Keratinocyte (primary cell): ENCODE measurements at regions not wholly inside any gene's neighbourhood (a gene's known extent, or its start where the extent isn't known, plus 50 kb on each side); places are given as distances from the start of the nearest gene placed in this dataset.

ENCODE experiments used
- DNase-seq: peaks from one replicate; pipeline ENCODE4 v3.0.0-alpha.2; 2011; ENCODE audit warnings: low read depth, missing footprints, low spot score
- FAIRE-seq: peaks from 2 replicates; lab custom pipeline; 2011; peaks lifted over from hg19 to GRCh38; lab: Jason Lieb, UNC
- H2AFZ ChIP-seq: 2 replicates; pipeline ENCODE4 v1.6.0; 2012; ENCODE audit warnings: low read length, control low read depth, inconsistent platforms; ENCODE audit not compliant: control insufficient read depth
- H3K27ac ChIP-seq: 2 replicates; pipeline ENCODE4 v1.5.1; 2011; ENCODE audit warnings: low read length; ENCODE audit not compliant: control insufficient read depth, insufficient read depth
- H3K27me3 ChIP-seq: 3 replicates; pipeline ENCODE4 v1.6.0; 2011; ENCODE audit warnings: low read length; ENCODE audit not compliant: control insufficient read depth, insufficient read depth; ENCODE audit errors: extremely low read depth
- H3K36me3 ChIP-seq, 2 experiments: 2 replicates in 1 of 2; 3 replicates in 1 of 2; pipeline ENCODE4 v1.5.1; 2011; ENCODE audit warnings: low read length in 2 of 2, mild to moderate bottlenecking in 1 of 2; ENCODE audit not compliant: control insufficient read depth in 2 of 2, insufficient read depth in 2 of 2; ENCODE audit errors: extremely low read depth in 1 of 2
- H3K4me1 ChIP-seq: 3 replicates; pipeline ENCODE4 v1.5.1; 2011; ENCODE audit warnings: low read length; ENCODE audit not compliant: control insufficient read depth, insufficient read depth; ENCODE audit errors: extremely low read depth
- H3K4me2 ChIP-seq: 3 replicates; pipeline ENCODE4 v1.6.0; 2011; ENCODE audit warnings: low read depth, low read length; ENCODE audit not compliant: control insufficient read depth, insufficient read depth; ENCODE audit errors: extremely low read depth
- H3K4me3 ChIP-seq, 3 experiments: fragments of 200-600 bp in 1 of 3; sonication (generic) in 1 of 3; 2 replicates in 2 of 3; 3 replicates in 1 of 3; pipeline ENCODE4 v1.5.1; 2011 to 2016; ENCODE audit warnings: low read length in 3 of 3, mild to moderate bottlenecking in 3 of 3, control low read depth in 2 of 3, inconsistent platforms in 1 of 3, low read depth in 1 of 3, mixed read lengths in 1 of 3, mixed run types in 1 of 3, moderate library complexity in 1 of 3; ENCODE audit not compliant: control insufficient read depth in 2 of 3, insufficient read depth in 2 of 3; ENCODE audit errors: extremely low read depth in 1 of 3
- H3K79me2 ChIP-seq: 2 replicates; pipeline ENCODE4 v1.6.0; 2012; ENCODE audit warnings: low read length; ENCODE audit not compliant: control insufficient read depth, insufficient read depth
- H3K9ac ChIP-seq: 3 replicates; pipeline ENCODE4 v1.6.0; 2011; ENCODE audit warnings: low read length; ENCODE audit not compliant: control insufficient read depth, insufficient read depth; ENCODE audit errors: extremely low read depth
- H3K9me1 ChIP-seq: 3 replicates; pipeline ENCODE4 v1.6.0; 2011; ENCODE audit warnings: low read length; ENCODE audit not compliant: control insufficient read depth, insufficient read depth; ENCODE audit errors: extremely low read depth
- H3K9me3 ChIP-seq: 2 replicates; pipeline ENCODE4 v1.5.1; 2012; ENCODE audit warnings: low read depth, low read length; ENCODE audit not compliant: control insufficient read depth
- H4K20me1 ChIP-seq: 3 replicates; pipeline ENCODE4 v1.6.0; 2011; ENCODE audit warnings: low read length; ENCODE audit not compliant: control insufficient read depth, insufficient read depth; ENCODE audit errors: extremely low read depth
- CTCF ChIP-seq, 3 experiments: IDR thresholded peaks in 1 of 3; conservative IDR thresholded peaks in 1 of 3; optimal IDR thresholded peaks in 1 of 3; 2 replicates in 2 of 3; 3 replicates in 1 of 3; pipeline versions ENCODE3 to v1.5.1; 2011; ENCODE audit warnings: low read length in 3 of 3, mild to moderate bottlenecking in 3 of 3, moderate library complexity in 2 of 3, control low read depth in 1 of 3, inconsistent platforms in 1 of 3; ENCODE audit not compliant: insufficient read depth in 2 of 3; ENCODE audit errors: extremely low read depth in 1 of 3
- EZH2 ChIP-seq: IDR thresholded peaks from one replicate; pipeline ENCODE4 v1.6.1; 2012; ENCODE audit warnings: inconsistent platforms, mild to moderate bottlenecking, low read length, moderate library complexity
- dilution Hi-C: fragments of 300-500 bp; cut with MboI; formaldehyde crosslinking; loops from one replicate; pipeline ENCODE4 v1.7.0; 2020; ENCODE audit warnings: low sequenced_read_pairs; ENCODE audit not compliant: extremely low pct_ligation_motif_present
- small RNA-seq, 3 experiments: library from RNA; depleted of rRNA; stranded (forward); fragments of <200 nt; gene quantifications; one replicate each; pipeline ENCODE3, GENCODE V24; 2012; ENCODE audit warnings: low read depth in 3 of 3, low replicate concordance in 1 of 3; ENCODE audit not compliant: insufficient read length in 3 of 3

- dilution Hi-C loops = no loop called here
- FAIRE-seq (no peak), DNase-seq (no peak)
- Histone ChIP-seq H2AFZ (no peak overlapping the region), H3K9me1 (no peaks in the 10 kb centered on the region), H3K9ac (no peak overlapping the region), H3K79me2 (no peaks in the 10 kb centered on the region), H3K9me3 (no peaks in the 10 kb centered on the region), H3K27ac (no peak overlapping the region), H3K27me3 (no peaks in the 10 kb centered on the region), H3K4me1 (peaks cover 6% of the 10 kb centered on the region), H3K36me3 (no peaks in the 10 kb centered on the region), H3K4me3 (no peak overlapping the region), H4K20me1 (no peaks in the 10 kb centered on the region), H3K4me2 (no peak overlapping the region)
- TF ChIP-seq EZH2 (no peak), CTCF (optimal IDR thresholded peaks at IDR 0.05 in 1 of 3, IDR thresholded peaks at IDR 0.05 in 1 of 3, conservative IDR thresholded peaks at IDR 0.05 in 1 of 3; ENCODE audit: extremely low read depth in 1 of 3, insufficient read depth in 2 of 3, low read length in 3 of 3) (no peak)
These were observed 60.4 kb upstream of the FAM83B start for GRCh38 chr6:54786154-54786553.

- H3K4me2 ChIP-seq = no peak overlapping the region
- no peak for FAIRE-seq
- peaks cover 6% of the 10 kb centered on the region for H3K4me1 ChIP-seq
- no peaks in the 10 kb centered on the region for H4K20me1 ChIP-seq
- no peaks in the 10 kb centered on the region for H3K79me2 ChIP-seq
- H3K27me3 ChIP-seq = no peaks in the 10 kb centered on the region
- no peaks in the 10 kb centered on the region for H3K9me1 ChIP-seq
- H3K36me3 ChIP-seq = no peaks in the 10 kb centered on the region
- H2AFZ ChIP-seq = no peak overlapping the region
- no peak for DNase-seq
- no peaks in the 10 kb centered on the region for H3K9me3 ChIP-seq
- TF ChIP-seq CTCF (optimal IDR thresholded peaks at IDR 0.05 in 1 of 3, IDR thresholded peaks at IDR 0.05 in 1 of 3, conservative IDR thresholded peaks at IDR 0.05 in 1 of 3; ENCODE audit: extremely low read depth in 1 of 3, insufficient read depth in 2 of 3, low read length in 3 of 3) (no peak), EZH2 (no peak)
- no peak overlapping the region for H3K4me3 ChIP-seq
- H3K9ac ChIP-seq = no peak overlapping the region
- dilution Hi-C loops = no loop called here
- H3K27ac ChIP-seq = no peak overlapping the region
These were observed 58.7 kb upstream of the FAM83B start for GRCh38 chr6:54787825-54788224.

Small RNAs in the stretch of these regions (small RNA-seq; reads per million reads assigned to genes)
- 0 reads per million in 3 experiments for gene RNU6-1023P
